ENCODE measurements at regions not wholly inside any gene's neighbourhood (a gene's known extent, or its start where the extent isn't known, plus 50 kb on each side); places are given as distances from the start of the nearest gene placed in this dataset.

- no peak for TF ChIP-seq CTCF (IDR thresholded peaks at IDR 0.05 in 8 of 11, conservative IDR thresholded peaks at IDR 0.05 in 3 of 11)
- TF ChIP-seq POLR2A (IDR thresholded peaks at IDR 0.05): no peak
- no peak for TF ChIP-seq POLR2AphosphoS5 (IDR thresholded peaks at IDR 0.05)
These were observed 177.3 kb upstream of the BMP4 start for GRCh38 chr14:54133896-54134295.

Data from spleen (tissue), 7 donors.